ENCODE measurements at regions not wholly inside any gene's neighbourhood (a gene's known extent, or its start where the extent isn't known, plus 50 kb on each side); places are given as distances from the start of the nearest gene placed in this dataset.
"Not testable (repeated sequence)": the region's sequence is repeated elsewhere in the genome, so short reads cannot be mapped to it uniquely, and the experiment has no call there.

- no peak for DNase-seq
Measured at GRCh38 chr17:71600137-71600789, 520.6 kb upstream of the SOX9 start.

GRCh38 chr17:71601894-71602504 is 518.8 kb upstream of the SOX9 start:
- no peak for DNase-seq

GRCh38 chr17:71613996-71614395 is 506.8 kb upstream of the SOX9 start:
- no peak for DNase-seq

GRCh38 chr17:71615820-71616219 is 505.0 kb upstream of the SOX9 start:
- DNase-seq, result no peak

GRCh38 chr17:71617767-71618166 is 503.1 kb upstream of the SOX9 start:
- not testable (repeated sequence) for DNase-seq

GRCh38 chr17:71625330-71625729 is 495.5 kb upstream of the SOX9 start:
- no peak for DNase-seq

- DNase-seq, result no peak
Measured at GRCh38 chr17:71628306-71628705, 492.5 kb upstream of the SOX9 start.

GRCh38 chr17:71631483-71631882 is 489.3 kb upstream of the SOX9 start:
- DNase-seq, result no peak

- DNase-seq, result no peak
Measured at GRCh38 chr17:71632328-71632727, 488.5 kb upstream of the SOX9 start.

GRCh38 chr17:71633391-71633849 is 487.4 kb upstream of the SOX9 start:
- no peak for DNase-seq

GRCh38 chr17:71634376-71634775 is 486.4 kb upstream of the SOX9 start:
- DNase-seq, result no peak

- no peak for DNase-seq
Measured at GRCh38 chr17:71635187-71635586, 485.6 kb upstream of the SOX9 start.

- no peak for DNase-seq
Measured at GRCh38 chr17:71636644-71637043, 484.2 kb upstream of the SOX9 start.

- DNase-seq, result no peak
Measured at GRCh38 chr17:71638668-71639067, 482.2 kb upstream of the SOX9 start.

- DNase-seq, result no peak
Measured at GRCh38 chr17:71639865-71640264, 481.0 kb upstream of the SOX9 start.

GRCh38 chr17:71646890-71647289 is 473.9 kb upstream of the SOX9 start:
- not testable (repeated sequence) for DNase-seq

- not testable (repeated sequence) for DNase-seq
Measured at GRCh38 chr17:71648342-71648741, 472.5 kb upstream of the SOX9 start.

- DNase-seq, result no peak
Measured at GRCh38 chr17:71649941-71650350, 470.9 kb upstream of the SOX9 start.

- no peak for DNase-seq
Measured at GRCh38 chr17:71655542-71655941, 465.3 kb upstream of the SOX9 start.

GRCh38 chr17:71656964-71657858 is 463.6 kb upstream of the SOX9 start:
- no peak for DNase-seq

GRCh38 chr17:71658996-71659395 is 461.8 kb upstream of the SOX9 start:
- no peak for DNase-seq

- no peak for DNase-seq
Measured at GRCh38 chr17:71664861-71665260, 456.0 kb upstream of the SOX9 start.
